ENCODE measurements at regions not wholly inside any gene's neighbourhood (a gene's known extent, or its start where the extent isn't known, plus 50 kb on each side); places are given as distances from the start of the nearest gene placed in this dataset.

DNA sequence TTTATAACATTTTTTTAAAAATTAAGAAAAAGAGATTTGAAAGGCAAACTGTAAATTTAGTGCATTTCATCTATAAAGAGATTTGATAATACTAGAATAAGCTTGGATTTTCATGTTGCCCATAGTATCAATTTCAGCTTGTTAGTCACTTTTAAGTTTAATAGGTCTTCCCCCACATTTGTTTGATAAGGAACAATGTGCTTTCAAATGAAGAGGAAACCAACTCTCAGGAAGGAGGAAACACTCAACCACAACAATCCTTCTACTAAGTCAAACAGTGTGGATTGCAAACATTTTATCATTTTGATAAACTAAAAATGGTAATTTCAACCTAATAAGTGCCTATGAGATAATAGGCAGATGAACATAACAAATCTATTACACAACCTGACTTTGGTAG, 397.1 kb upstream of the CDH20 start:
- TF ChIP-seq, protein P1, sequence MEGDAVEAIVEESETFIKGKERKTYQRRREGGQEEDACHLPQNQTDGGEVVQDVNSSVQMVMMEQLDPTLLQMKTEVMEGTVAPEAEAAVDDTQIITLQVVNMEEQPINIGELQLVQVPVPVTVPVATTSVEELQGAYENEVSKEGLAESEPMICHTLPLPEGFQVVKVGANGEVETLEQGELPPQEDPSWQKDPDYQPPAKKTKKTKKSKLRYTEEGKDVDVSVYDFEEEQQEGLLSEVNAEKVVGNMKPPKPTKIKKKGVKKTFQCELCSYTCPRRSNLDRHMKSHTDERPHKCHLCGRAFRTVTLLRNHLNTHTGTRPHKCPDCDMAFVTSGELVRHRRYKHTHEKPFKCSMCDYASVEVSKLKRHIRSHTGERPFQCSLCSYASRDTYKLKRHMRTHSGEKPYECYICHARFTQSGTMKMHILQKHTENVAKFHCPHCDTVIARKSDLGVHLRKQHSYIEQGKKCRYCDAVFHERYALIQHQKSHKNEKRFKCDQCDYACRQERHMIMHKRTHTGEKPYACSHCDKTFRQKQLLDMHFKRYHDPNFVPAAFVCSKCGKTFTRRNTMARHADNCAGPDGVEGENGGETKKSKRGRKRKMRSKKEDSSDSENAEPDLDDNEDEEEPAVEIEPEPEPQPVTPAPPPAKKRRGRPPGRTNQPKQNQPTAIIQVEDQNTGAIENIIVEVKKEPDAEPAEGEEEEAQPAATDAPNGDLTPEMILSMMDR (IDR thresholded peaks at IDR 0.05 in 8 of 11, conservative IDR thresholded peaks at IDR 0.05 in 3 of 11) = no peak
- no peak for TF ChIP-seq POLR2A (IDR thresholded peaks at IDR 0.05)
